ENCODE measurements at regions not wholly inside any gene's neighbourhood (a gene's known extent, or its start where the extent isn't known, plus 50 kb on each side); places are given as distances from the start of the nearest gene placed in this dataset.

DNA sequence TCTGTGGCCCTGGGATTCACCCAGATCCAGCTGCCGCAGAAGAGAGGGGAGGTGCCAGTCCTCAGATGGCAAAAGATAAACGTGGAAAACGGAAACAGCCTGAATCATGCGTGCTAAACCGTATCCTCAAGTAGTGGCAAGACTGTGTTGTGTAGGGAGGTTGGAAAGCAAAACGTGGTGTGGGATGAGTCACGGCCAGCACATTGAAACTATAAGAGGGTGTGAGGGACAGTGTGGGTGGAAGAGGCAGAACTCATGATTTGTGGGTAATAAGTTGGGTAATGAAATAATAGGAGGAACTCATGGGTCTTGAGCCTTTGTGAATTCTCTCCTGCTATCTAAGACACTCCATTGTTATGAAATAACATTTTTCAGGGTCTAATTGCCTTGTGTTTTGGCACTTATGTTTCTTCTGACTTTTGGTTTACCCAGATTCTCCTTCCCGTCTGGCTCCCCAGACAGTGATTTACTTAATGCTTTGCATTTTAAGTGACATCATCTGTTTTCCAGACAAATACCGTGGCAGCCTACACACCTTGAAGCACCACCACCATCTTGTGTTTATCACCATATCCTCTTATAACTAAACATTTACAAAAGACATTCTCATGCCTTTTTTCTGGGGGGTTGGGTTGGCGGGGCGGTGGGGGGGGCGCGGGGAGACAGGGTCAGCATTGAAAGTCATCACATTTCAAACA, 62.3 kb upstream of the PTCSC3 start:
- ChIA-PET POLR2A (no interaction called here), CTCF (no interaction called here)
- peaks cover 46% of the 10 kb centered on the region for H3K27me3 Mint-ChIP-seq
- DNase-seq (no peak), ATAC-seq (ENCODE audit: poor library complexity) (no peak)
- H3K9me3 ChIP-seq (ENCODE audit: control insufficient read depth in 1 of 2, insufficient read depth in 1 of 2, low read length in 2 of 2): no peaks in the 10 kb centered on the region
- no peaks in the 10 kb centered on the region for H3K36me3 ChIP-seq (ENCODE audit: insufficient read depth, low read length)
- TF ChIP-seq, protein P1, sequence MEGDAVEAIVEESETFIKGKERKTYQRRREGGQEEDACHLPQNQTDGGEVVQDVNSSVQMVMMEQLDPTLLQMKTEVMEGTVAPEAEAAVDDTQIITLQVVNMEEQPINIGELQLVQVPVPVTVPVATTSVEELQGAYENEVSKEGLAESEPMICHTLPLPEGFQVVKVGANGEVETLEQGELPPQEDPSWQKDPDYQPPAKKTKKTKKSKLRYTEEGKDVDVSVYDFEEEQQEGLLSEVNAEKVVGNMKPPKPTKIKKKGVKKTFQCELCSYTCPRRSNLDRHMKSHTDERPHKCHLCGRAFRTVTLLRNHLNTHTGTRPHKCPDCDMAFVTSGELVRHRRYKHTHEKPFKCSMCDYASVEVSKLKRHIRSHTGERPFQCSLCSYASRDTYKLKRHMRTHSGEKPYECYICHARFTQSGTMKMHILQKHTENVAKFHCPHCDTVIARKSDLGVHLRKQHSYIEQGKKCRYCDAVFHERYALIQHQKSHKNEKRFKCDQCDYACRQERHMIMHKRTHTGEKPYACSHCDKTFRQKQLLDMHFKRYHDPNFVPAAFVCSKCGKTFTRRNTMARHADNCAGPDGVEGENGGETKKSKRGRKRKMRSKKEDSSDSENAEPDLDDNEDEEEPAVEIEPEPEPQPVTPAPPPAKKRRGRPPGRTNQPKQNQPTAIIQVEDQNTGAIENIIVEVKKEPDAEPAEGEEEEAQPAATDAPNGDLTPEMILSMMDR (IDR thresholded peaks at IDR 0.05): no peak
- H3K4me1 ChIP-seq (ENCODE audit: insufficient read depth, low read length): no peaks in the 10 kb centered on the region
- H3K4me3 ChIP-seq (ENCODE audit: low read length): no peak overlapping the region
- no peaks in the 10 kb centered on the region for H3K9me3 Mint-ChIP-seq
- no peak overlapping the region for H3K4me3 Mint-ChIP-seq
- intact Hi-C loops (cut with DNase I, micrococcal nuclease): no loop called here
- H3K27ac Mint-ChIP-seq: no peak overlapping the region
- no peak overlapping the region for H3K27ac ChIP-seq (ENCODE audit: low read depth in 1 of 2, low read length in 2 of 2)
- H3K4me1 Mint-ChIP-seq (ENCODE audit: low read depth): no peaks in the 10 kb centered on the region
- H3K36me3 Mint-ChIP-seq (ENCODE audit: low read depth): no peaks in the 10 kb centered on the region
- H3K27me3 ChIP-seq (ENCODE audit: control insufficient read depth in 1 of 2, insufficient read depth in 2 of 2, low read length in 2 of 2): peaks cover 0 to 8% of the 10 kb centered on the region in 2 experiments

DNA sequence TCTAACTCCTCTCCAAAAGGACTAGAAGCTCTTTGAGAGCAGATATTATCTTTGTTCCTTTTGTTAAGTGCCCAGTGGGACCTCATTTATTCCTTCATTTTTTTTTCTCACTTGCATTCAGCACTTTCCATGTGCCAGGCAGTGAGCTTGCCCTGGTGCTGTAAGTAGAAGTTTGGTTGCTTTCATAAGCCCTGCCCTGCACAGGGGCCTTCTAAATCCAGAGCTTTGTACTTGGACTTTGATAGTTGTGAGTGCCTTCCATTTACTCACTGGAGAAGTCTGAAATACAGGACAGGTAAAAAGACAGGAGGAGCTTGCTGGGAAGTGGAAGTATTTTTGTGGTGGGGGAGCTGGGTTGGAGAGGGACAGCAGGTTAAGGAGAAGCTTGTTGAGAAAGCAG, 56.7 kb upstream of the PTCSC3 start:
- CTCF ChIA-PET: no interaction called here
- intact Hi-C loops (cut with DNase I, micrococcal nuclease): no loop called here
- DNase-seq: no peak

DNA sequence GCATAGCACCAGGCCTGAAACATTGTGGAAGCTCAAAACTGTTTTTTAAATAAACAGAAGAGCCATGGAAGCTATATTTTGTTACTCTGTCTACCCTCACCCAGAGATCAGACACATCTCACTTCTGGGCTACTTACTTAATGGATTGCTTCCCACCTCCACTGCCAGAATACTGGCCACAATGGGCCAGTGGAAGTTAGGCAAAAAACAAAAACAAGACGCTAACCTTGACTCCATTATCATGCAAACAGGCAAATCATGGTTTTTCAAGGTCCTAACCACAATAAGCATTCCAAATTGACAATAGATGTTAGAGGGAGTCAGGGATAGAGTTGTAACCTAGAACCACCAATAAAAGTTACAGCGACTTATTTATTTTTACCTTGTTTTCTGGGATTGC, 52.7 kb upstream of the PTCSC3 start:
- CTCF ChIA-PET: no interaction called here
- H3K4me1 ChIP-seq (ENCODE audit: insufficient read depth, low read length): no peaks in the 10 kb centered on the region
- TF ChIP-seq, protein P1 (IDR thresholded peaks at IDR 0.05): no peak
- ATAC-seq (ENCODE audit: poor library complexity) (no peak), DNase-seq (no peak)
- no peaks in the 10 kb centered on the region for H3K36me3 ChIP-seq (ENCODE audit: insufficient read depth, low read length)
- no peaks in the 10 kb centered on the region for H3K36me3 Mint-ChIP-seq (ENCODE audit: low read depth)
- no peak overlapping the region for H3K4me3 ChIP-seq (ENCODE audit: low read length)
- intact Hi-C loops (cut with DNase I, micrococcal nuclease): no loop called here
- H3K27me3 Mint-ChIP-seq: peaks cover 35% of the 10 kb centered on the region
- H3K9me3 Mint-ChIP-seq: no peaks in the 10 kb centered on the region
- H3K9me3 ChIP-seq (ENCODE audit: control insufficient read depth in 1 of 2, insufficient read depth in 1 of 2, low read length in 2 of 2): no peaks in the 10 kb centered on the region
- H3K4me3 Mint-ChIP-seq: no peak overlapping the region
- peaks cover 0 to 2% of the 10 kb centered on the region in 2 experiments for H3K27me3 ChIP-seq (ENCODE audit: control insufficient read depth in 1 of 2, insufficient read depth in 2 of 2, low read length in 2 of 2)
- H3K4me1 Mint-ChIP-seq (ENCODE audit: low read depth): no peaks in the 10 kb centered on the region
- H3K27ac ChIP-seq (ENCODE audit: low read depth in 1 of 2, low read length in 2 of 2): no peak overlapping the region
- POLR2A ChIA-PET: no interaction called here
- no peak overlapping the region for H3K27ac Mint-ChIP-seq

More for the DNA sequence above, 56.7 kb upstream of the PTCSC3 start:
- H3K4me3 ChIP-seq (ENCODE audit: low read length): no peak overlapping the region
- H3K27me3 ChIP-seq (ENCODE audit: control insufficient read depth in 1 of 2, insufficient read depth in 2 of 2, low read length in 2 of 2): peaks cover 0 to 7% of the 10 kb centered on the region in 2 experiments
- Mint-ChIP-seq H3K36me3 (ENCODE audit: low read depth) (no peaks in the 10 kb centered on the region), H3K27me3 (peaks cover 47% of the 10 kb centered on the region), H3K27ac (no peak overlapping the region), H3K9me3 (no peaks in the 10 kb centered on the region), H3K4me3 (no peak overlapping the region), H3K4me1 (ENCODE audit: low read depth) (no peaks in the 10 kb centered on the region)
- no peak overlapping the region for H3K27ac ChIP-seq (ENCODE audit: low read depth in 1 of 2, low read length in 2 of 2)
- no peaks in the 10 kb centered on the region for H3K4me1 ChIP-seq (ENCODE audit: insufficient read depth, low read length)
- no peaks in the 10 kb centered on the region for H3K9me3 ChIP-seq (ENCODE audit: control insufficient read depth in 1 of 2, insufficient read depth in 1 of 2, low read length in 2 of 2)
- no peak for ATAC-seq (ENCODE audit: poor library complexity)
- POLR2A ChIA-PET: no interaction called here
- TF ChIP-seq, protein P1 (IDR thresholded peaks at IDR 0.05): no peak
- no peaks in the 10 kb centered on the region for H3K36me3 ChIP-seq (ENCODE audit: insufficient read depth, low read length)

All from CD4-positive, alpha-beta T cell (primary cell).